Activated T-cell treated with anti-CD3 and anti-CD28 coated beads, Interleukin-2, amount 50 U/mL, for 72 hours (primary cell): ENCODE measurements at regions not wholly inside any gene's neighbourhood (a gene's known extent, or its start where the extent isn't known, plus 50 kb on each side); places are given as distances from the start of the nearest gene placed in this dataset.

Experiments used
- ATAC-seq, 2 donors: fragments of 150-1000 bp; cut with Tn5 transposase; replicated peaks in 1 of 2; 2 replicates each; pipeline ENCODE4 v1.10.0; 2021; ENCODE audit warnings: moderate library complexity in 2 of 2, mild to moderate bottlenecking in 1 of 2
- DNase-seq, 2 donors: peaks; one replicate each; pipeline ENCODE4 v3.0.0; 2021 to 2022; ENCODE audit warnings: mixed read lengths in 1 of 2
- H3K27ac Mint-ChIP-seq: one replicate; pipeline ENCODE4 v1.8.0; 2022; ENCODE audit warnings: mild to moderate bottlenecking, moderate library complexity, mixed read lengths
- H3K27me3 Mint-ChIP-seq: one replicate; pipeline ENCODE4 v1.8.0; 2022; ENCODE audit warnings: low read depth, mixed read lengths
- H3K36me3 Mint-ChIP-seq, 2 donors: one replicate each; pipeline ENCODE4 v1.8.0; 2022; ENCODE audit warnings: mixed read lengths in 2 of 2, mild to moderate bottlenecking in 1 of 2; ENCODE audit not compliant: insufficient read depth in 2 of 2
- H3K4me1 Mint-ChIP-seq: one replicate; pipeline ENCODE4 v1.8.0; 2022; ENCODE audit warnings: low read depth, mixed read lengths
- H3K4me3 Mint-ChIP-seq, 2 donors: one replicate each; pipeline ENCODE4 v1.8.0; 2022; ENCODE audit warnings: mild to moderate bottlenecking in 2 of 2, mixed read lengths in 2 of 2, moderate library complexity in 2 of 2
- H3K9me3 Mint-ChIP-seq, 2 donors: one replicate each; pipeline ENCODE4 v1.8.0; 2022; ENCODE audit warnings: mixed read lengths in 2 of 2

- Mint-ChIP-seq H3K27ac (no peak overlapping the region), H3K9me3 (no peaks in the 10 kb centered on the region), H3K36me3 (no peaks in the 10 kb centered on the region), H3K4me1 (no peaks in the 10 kb centered on the region), H3K4me3 (peak overlapping the region in 1 of 2 donors; percentile 9), H3K27me3 (no peaks in the 10 kb centered on the region)
- DNase-seq, result no peak
- no peak for ATAC-seq
These were observed 251.3 kb downstream of the EIPR1 start for GRCh38 chr2:3126171-3126910.

GRCh38 chr2:3125761-3126130 is 251.9 kb downstream of the EIPR1 start:
- no peaks in the 10 kb centered on the region for H3K9me3 Mint-ChIP-seq
- ATAC-seq, result no peak

DNA sequence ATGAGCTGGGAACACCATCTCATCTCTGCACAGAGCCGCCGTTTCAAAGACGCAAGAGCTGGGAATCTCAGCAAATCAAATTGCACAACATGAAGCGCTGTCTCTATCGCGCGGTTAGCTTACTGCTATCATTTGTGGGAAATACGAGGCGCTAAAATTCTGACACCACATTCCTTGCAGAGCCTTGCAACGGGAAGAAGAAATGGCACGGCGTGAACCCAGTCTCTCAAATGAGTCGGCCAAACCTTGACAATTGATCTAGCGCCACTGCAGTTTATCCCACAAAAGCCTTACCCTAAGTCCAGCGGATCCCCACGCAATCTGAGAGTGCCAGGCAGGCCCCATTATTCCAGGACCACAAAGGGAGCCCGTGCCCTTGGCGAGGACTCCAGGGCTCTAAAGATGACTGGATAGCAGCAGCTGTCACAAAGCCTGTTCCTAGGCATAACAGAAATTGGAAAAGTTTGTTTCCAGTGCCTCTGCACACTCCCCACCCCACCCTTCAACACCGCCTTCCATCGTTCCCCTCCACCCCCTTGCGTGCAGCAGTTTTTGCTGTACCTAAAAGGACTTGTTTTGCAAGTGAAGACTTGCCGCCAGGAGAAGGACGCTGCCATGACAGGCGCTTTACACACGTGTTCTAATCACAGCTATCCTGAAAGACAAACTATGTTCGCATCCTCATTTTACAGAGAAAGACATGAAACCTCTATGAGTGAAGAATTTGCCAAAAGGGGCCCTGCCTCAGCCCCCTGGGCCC is 252.4 kb downstream of the EIPR1 start:
- Mint-ChIP-seq H3K27ac (no peak overlapping the region), H3K4me3 (no peak overlapping the region), H3K9me3 (no peaks in the 10 kb centered on the region), H3K36me3 (no peaks in the 10 kb centered on the region), H3K27me3 (no peaks in the 10 kb centered on the region), H3K4me1 (no peaks in the 10 kb centered on the region)
- no peak for DNase-seq
- ATAC-seq, result no peak

More at GRCh38 chr2:3125761-3126130, 251.9 kb downstream of the EIPR1 start:
- DNase-seq, result no peak
- no peak overlapping the region for H3K27ac Mint-ChIP-seq
- no peak overlapping the region for H3K4me3 Mint-ChIP-seq
- no peaks in the 10 kb centered on the region for H3K27me3 Mint-ChIP-seq
- H3K36me3 Mint-ChIP-seq, result no peaks in the 10 kb centered on the region
- H3K4me1 Mint-ChIP-seq, result no peaks in the 10 kb centered on the region

GRCh38 chr2:3122525-3122924 is 255.1 kb downstream of the EIPR1 start:
- no peak overlapping the region for H3K4me3 Mint-ChIP-seq
- H3K27me3 Mint-ChIP-seq, result no peaks in the 10 kb centered on the region
- H3K4me1 Mint-ChIP-seq, result no peaks in the 10 kb centered on the region
- H3K36me3 Mint-ChIP-seq, result no peaks in the 10 kb centered on the region
- no peak overlapping the region for H3K27ac Mint-ChIP-seq
- no peaks in the 10 kb centered on the region for H3K9me3 Mint-ChIP-seq
- DNase-seq (no peak), ATAC-seq (no peak)

GRCh38 chr2:3121601-3122000 is 256.0 kb downstream of the EIPR1 start:
- ATAC-seq, result no peak
- H3K4me1 Mint-ChIP-seq, result no peaks in the 10 kb centered on the region

GRCh38 chr2:3117650-3118216 is 259.9 kb downstream of the EIPR1 start:
- DNase-seq, result no peak
- no peak overlapping the region for H3K27ac Mint-ChIP-seq
- H3K36me3 Mint-ChIP-seq, result no peaks in the 10 kb centered on the region
- H3K4me3 Mint-ChIP-seq, result no peak overlapping the region
- no peak for ATAC-seq
- no peaks in the 10 kb centered on the region for H3K4me1 Mint-ChIP-seq
- H3K9me3 Mint-ChIP-seq, result no peaks in the 10 kb centered on the region
- H3K27me3 Mint-ChIP-seq, result no peaks in the 10 kb centered on the region

More at GRCh38 chr2:3121601-3122000, 256.0 kb downstream of the EIPR1 start:
- DNase-seq, result no peak
- Mint-ChIP-seq H3K36me3 (no peaks in the 10 kb centered on the region), H3K27me3 (no peaks in the 10 kb centered on the region), H3K9me3 (no peaks in the 10 kb centered on the region), H3K27ac (no peak overlapping the region), H3K4me3 (no peak overlapping the region)

- Mint-ChIP-seq H3K9me3 (no peaks in the 10 kb centered on the region), H3K27ac (no peak overlapping the region), H3K27me3 (no peaks in the 10 kb centered on the region)
These were observed 261.2 kb downstream of the EIPR1 start for GRCh38 chr2:3116371-3116770.

GRCh38 chr2:3115301-3116042 is 262.1 kb downstream of the EIPR1 start:
- Mint-ChIP-seq H3K27me3 (no peaks in the 10 kb centered on the region), H3K36me3 (peaks cover 0 to 4% of the 10 kb centered on the region in 2 donors), H3K9me3 (peaks cover 0 to 2% of the 10 kb centered on the region in 2 donors), H3K4me3 (no peak overlapping the region), H3K4me1 (no peaks in the 10 kb centered on the region), H3K27ac (peak overlapping the region; percentile 49)
- no peak for ATAC-seq
- DNase-seq, result no peak

More at GRCh38 chr2:3116371-3116770, 261.2 kb downstream of the EIPR1 start:
- Mint-ChIP-seq H3K36me3 (no peaks in the 10 kb centered on the region), H3K4me3 (no peak overlapping the region), H3K4me1 (no peaks in the 10 kb centered on the region)
- DNase-seq (no peak), ATAC-seq (no peak)

DNA sequence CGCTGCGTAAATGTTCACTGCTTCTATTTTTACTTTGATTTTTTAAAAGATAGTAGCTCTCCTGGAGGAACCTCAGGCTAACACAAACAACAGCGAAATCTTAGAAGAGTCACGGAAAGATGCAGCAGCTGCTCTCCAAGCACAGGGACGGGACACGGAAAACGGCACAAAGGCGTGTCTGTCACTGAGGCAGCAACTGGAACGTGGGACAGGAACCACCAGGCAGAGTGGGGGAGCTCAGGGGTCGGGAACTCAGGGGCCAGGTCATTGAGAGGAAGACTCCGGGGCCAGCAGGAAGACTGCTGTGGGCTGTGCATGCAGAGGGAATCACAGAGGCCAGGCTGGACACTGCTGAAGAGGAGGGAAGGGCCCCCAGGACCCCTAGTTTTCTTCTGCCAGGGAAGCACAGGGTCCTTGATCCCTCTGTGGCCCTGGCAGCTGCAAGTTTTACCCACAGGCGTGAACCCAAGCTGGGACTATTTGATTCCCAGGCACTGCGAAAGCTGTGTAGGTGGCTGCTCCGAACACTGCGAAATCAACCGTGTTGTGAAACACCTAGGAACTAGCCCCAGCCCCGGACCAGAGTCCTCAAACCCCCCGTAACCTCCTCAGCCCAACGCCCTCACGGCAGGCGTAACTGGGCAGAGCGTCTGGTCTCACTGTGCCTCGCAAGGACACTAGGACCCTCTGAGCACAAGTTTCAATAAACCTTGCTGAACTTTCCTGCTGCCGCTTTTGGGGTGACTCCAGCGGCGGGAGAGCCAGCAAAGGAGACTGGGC is 263.0 kb downstream of the EIPR1 start:
- ATAC-seq (no peak), DNase-seq (no peak)
- peaks cover 0 to 4% of the 10 kb centered on the region in 2 donors for H3K36me3 Mint-ChIP-seq
- H3K4me3 Mint-ChIP-seq, result no peak overlapping the region
- H3K4me1 Mint-ChIP-seq, result no peaks in the 10 kb centered on the region
- peaks cover 0 to 6% of the 10 kb centered on the region in 2 donors for H3K9me3 Mint-ChIP-seq
- peak overlapping the region; percentile 49 for H3K27ac Mint-ChIP-seq
- no peaks in the 10 kb centered on the region for H3K27me3 Mint-ChIP-seq

DNA sequence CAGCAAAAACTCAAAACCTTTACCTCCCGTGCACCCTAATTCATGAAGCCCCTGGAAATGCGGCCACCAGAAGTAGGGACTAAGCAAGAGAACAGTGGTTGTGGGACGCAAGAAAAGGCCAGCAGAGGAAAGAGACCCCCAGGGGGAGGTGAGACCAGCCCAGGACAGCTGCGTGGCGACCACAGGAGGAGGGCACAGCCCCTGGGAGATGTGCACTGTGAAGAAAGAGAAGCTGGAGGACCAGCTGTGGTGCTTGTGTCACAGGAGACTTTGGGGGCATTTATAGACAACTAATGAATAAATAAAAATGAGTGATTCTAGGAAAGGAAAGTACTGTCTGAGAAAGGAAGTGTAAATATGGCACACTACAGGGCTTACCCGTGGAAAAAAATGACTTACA is 263.8 kb downstream of the EIPR1 start:
- peaks cover 0 to 4% of the 10 kb centered on the region in 2 donors for H3K36me3 Mint-ChIP-seq
- H3K9me3 Mint-ChIP-seq, result peaks cover 0 to 6% of the 10 kb centered on the region in 2 donors
- ATAC-seq (no peak), DNase-seq (no peak)
- no peaks in the 10 kb centered on the region for H3K4me1 Mint-ChIP-seq
- no peaks in the 10 kb centered on the region for H3K27me3 Mint-ChIP-seq
- H3K27ac Mint-ChIP-seq, result no peak overlapping the region
- H3K4me3 Mint-ChIP-seq, result no peak overlapping the region

DNA sequence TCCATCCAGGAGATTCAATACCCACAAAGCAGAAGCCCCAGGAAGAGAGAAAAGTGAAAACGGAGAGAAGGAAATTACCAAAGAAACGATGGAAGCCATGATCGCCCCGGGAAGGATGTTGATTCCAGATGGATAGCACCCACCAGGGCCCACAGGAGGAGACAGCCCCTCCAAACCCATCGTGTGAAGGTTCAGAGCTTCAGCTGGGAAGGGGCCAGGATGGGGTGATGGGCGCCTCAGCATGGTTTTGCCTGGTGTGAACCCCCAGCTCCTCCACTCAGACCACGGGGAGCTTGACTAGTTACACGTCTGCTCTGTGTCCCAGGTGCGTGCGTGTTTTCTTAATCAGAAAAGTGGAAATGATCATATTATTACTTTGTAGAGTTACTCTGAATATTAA is 264.5 kb downstream of the EIPR1 start:
- Mint-ChIP-seq H3K4me1 (no peaks in the 10 kb centered on the region), H3K9me3 (peaks cover 0 to 6% of the 10 kb centered on the region in 2 donors), H3K27me3 (no peaks in the 10 kb centered on the region), H3K36me3 (peaks cover 0 to 4% of the 10 kb centered on the region in 2 donors), H3K4me3 (no peak overlapping the region), H3K27ac (no peak overlapping the region)
- no peak for ATAC-seq
- DNase-seq, result no peak

- no peak for DNase-seq
- H3K36me3 Mint-ChIP-seq, result peaks cover 0 to 4% of the 10 kb centered on the region in 2 donors
- ATAC-seq, result no peak
- H3K27me3 Mint-ChIP-seq, result no peaks in the 10 kb centered on the region
- H3K4me3 Mint-ChIP-seq, result no peak overlapping the region
- H3K4me1 Mint-ChIP-seq, result no peaks in the 10 kb centered on the region
- H3K9me3 Mint-ChIP-seq, result peaks cover 0 to 6% of the 10 kb centered on the region in 2 donors
- H3K27ac Mint-ChIP-seq, result no peak overlapping the region
These were observed 265.1 kb downstream of the EIPR1 start for GRCh38 chr2:3112553-3112952.
